Thymus (tissue), 11 donors: ENCODE measurements at regions not wholly inside any gene's neighbourhood (a gene's known extent, or its start where the extent isn't known, plus 50 kb on each side); places are given as distances from the start of the nearest gene placed in this dataset.

ENCODE experiments used
- DNase-seq, 9 donors: peaks; one replicate each; pipeline ENCODE4 v3.0.0-alpha.2; 2013; ENCODE audit warnings: low spot score in 9 of 9, low read depth in 6 of 9, missing footprints in 1 of 9
- H3K27ac ChIP-seq, 2 donors: one replicate each; pipeline ENCODE4 v1.5.1; 2013; ENCODE audit warnings: control low read depth in 1 of 2, low read depth in 1 of 2, low read length in 1 of 2, mild to moderate bottlenecking in 1 of 2, moderate library complexity in 1 of 2
- H3K27me3 ChIP-seq, 2 donors: one replicate each; pipeline ENCODE4 v1.5.1; 2013; ENCODE audit warnings: low read length in 1 of 2; ENCODE audit not compliant: control insufficient read depth in 2 of 2, insufficient read depth in 1 of 2
- H3K36me3 ChIP-seq, 2 donors: one replicate each; pipeline ENCODE4 v1.5.1; 2013; ENCODE audit warnings: low read length in 1 of 2, mild to moderate bottlenecking in 1 of 2, moderate library complexity in 1 of 2; ENCODE audit not compliant: control insufficient read depth in 2 of 2, insufficient read depth in 2 of 2
- H3K4me1 ChIP-seq, 2 donors: one replicate each; pipeline ENCODE4 v1.5.1; 2013; ENCODE audit warnings: low read length in 2 of 2; ENCODE audit not compliant: control insufficient read depth in 2 of 2, insufficient read depth in 2 of 2
- H3K4me3 ChIP-seq, 2 donors: one replicate each; pipeline ENCODE4 v1.5.1; 2013; ENCODE audit warnings: low read length in 2 of 2, control low read depth in 1 of 2, mild to moderate bottlenecking in 1 of 2
- H3K9me3 ChIP-seq, 2 donors: one replicate each; pipeline ENCODE4 v1.5.1; 2013; ENCODE audit warnings: low read length in 1 of 2, mild to moderate bottlenecking in 1 of 2; ENCODE audit not compliant: control insufficient read depth in 2 of 2, insufficient read depth in 1 of 2
- WGBS: extraction: QIAGEN DNeasy Blood & Tissue Kit; methylation state at CpG from one replicate; pipeline ENCODE4 v1.1.7; 2013; 5-methylcytosine and 5-hydroxymethylcytosine counted together
- donor health status: healthy.

- 85% methylated on average over 1 of the region's 1 CpG for WGBS
- no peaks in the 10 kb centered on the region for H3K9me3 ChIP-seq
- no peak overlapping the region for H3K27ac ChIP-seq
- H3K4me3 ChIP-seq, result no peak overlapping the region
- H3K4me1 ChIP-seq, result no peaks in the 10 kb centered on the region
- no peaks in the 10 kb centered on the region for H3K36me3 ChIP-seq
- DNase-seq, result no peak
- H3K27me3 ChIP-seq, result no peaks in the 10 kb centered on the region
Observed at GRCh38 chr16:58948244-58948643, 214.1 kb upstream of the GOT2 start.

DNA sequence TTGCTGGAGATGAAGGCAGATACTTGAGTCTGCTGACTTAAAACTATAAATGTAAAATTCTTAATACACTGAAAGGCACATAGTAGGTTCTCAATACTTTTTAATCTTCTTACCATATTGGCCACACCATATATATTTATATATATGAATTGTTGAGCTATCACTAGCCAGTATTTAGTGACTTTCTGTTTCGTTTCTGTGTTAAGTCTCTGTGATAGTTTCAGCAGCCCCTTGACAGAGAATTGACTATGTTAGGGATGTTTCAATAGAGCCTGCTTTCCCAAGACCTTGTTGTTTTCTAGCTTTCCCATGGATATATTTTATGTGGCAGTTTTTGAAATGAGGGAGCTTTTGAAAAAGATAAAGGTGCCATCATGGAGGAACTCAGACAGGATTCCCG, 206.5 kb upstream of the GOT2 start:
- Histone ChIP-seq H3K27ac (no peak overlapping the region), H3K4me3 (no peak overlapping the region), H3K4me1 (no peaks in the 10 kb centered on the region), H3K27me3 (no peaks in the 10 kb centered on the region), H3K36me3 (no peaks in the 10 kb centered on the region), H3K9me3 (no peaks in the 10 kb centered on the region)
- no peak for DNase-seq
- WGBS, result 95% methylated on average over 2 of the region's 2 CpGs

GRCh38 chr16:58938811-58939210, 204.7 kb upstream of the GOT2 start:
- Histone ChIP-seq H3K27ac (no peak overlapping the region), H3K27me3 (no peaks in the 10 kb centered on the region), H3K4me3 (no peak overlapping the region), H3K9me3 (no peaks in the 10 kb centered on the region), H3K4me1 (no peaks in the 10 kb centered on the region), H3K36me3 (no peaks in the 10 kb centered on the region)
- WGBS, result 80% methylated on average over 7 of the region's 7 CpGs
- DNase-seq, result no peak

GRCh38 chr16:58937661-58938060, 203.5 kb upstream of the GOT2 start:
- no peak for DNase-seq
- Histone ChIP-seq H3K4me1 (no peaks in the 10 kb centered on the region), H3K36me3 (no peaks in the 10 kb centered on the region), H3K27ac (no peak overlapping the region), H3K27me3 (no peaks in the 10 kb centered on the region), H3K9me3 (no peaks in the 10 kb centered on the region), H3K4me3 (no peak overlapping the region)
- 62% methylated on average over 5 of the region's 5 CpGs for WGBS

DNA sequence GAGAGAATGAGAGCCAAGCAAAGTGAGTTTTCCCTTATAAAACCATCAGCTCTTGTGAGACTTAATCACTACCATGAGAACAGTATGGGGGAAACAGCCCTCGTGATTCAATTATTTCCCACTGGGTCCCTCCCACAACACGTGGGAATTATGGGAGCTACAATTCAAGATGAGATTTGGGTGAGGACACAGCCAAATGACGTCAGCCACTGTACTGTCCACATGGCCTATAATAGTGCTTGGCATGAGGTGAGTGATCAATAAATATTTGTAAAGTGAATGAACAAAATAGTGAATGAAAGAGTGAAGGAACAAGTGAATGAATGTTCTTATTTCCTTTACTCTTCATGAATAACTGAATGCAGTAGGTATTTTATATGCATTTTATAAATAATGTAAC, 199.1 kb upstream of the GOT2 start:
- H3K9me3 ChIP-seq, result no peaks in the 10 kb centered on the region
- no peaks in the 10 kb centered on the region for H3K4me1 ChIP-seq
- no peaks in the 10 kb centered on the region for H3K36me3 ChIP-seq
- no peaks in the 10 kb centered on the region for H3K27me3 ChIP-seq
- DNase-seq, result no peak
- no peak overlapping the region for H3K4me3 ChIP-seq
- no peak overlapping the region for H3K27ac ChIP-seq
- 91% methylated on average over 3 of the region's 3 CpGs for WGBS

DNA sequence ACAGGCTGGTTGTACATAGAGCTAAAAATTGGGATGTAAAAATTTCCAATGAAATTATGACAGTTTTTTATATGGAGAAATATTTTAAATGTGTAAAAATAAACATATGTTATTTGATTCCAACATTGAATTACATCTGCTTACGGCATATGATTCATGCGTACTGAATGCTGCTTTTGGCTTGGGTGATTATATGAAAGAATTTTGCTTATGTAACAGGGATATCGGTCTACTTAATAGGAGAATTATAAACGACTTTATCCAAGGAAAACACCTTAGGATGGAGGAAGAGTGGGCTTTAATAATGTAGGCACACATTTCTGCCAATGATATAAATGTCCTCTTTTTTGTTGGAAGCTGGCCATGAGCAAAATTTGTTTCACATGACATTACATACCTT, 197.3 kb upstream of the GOT2 start:
- Histone ChIP-seq H3K27me3 (no peaks in the 10 kb centered on the region), H3K4me1 (no peaks in the 10 kb centered on the region), H3K36me3 (no peaks in the 10 kb centered on the region), H3K9me3 (no peaks in the 10 kb centered on the region), H3K4me3 (no peak overlapping the region), H3K27ac (no peak overlapping the region)
- DNase-seq, result no peak
- 81% methylated on average over 4 of the region's 4 CpGs for WGBS

- Histone ChIP-seq H3K36me3 (no peaks in the 10 kb centered on the region), H3K9me3 (no peaks in the 10 kb centered on the region), H3K27me3 (no peaks in the 10 kb centered on the region), H3K27ac (no peak overlapping the region), H3K4me3 (no peak overlapping the region), H3K4me1 (no peaks in the 10 kb centered on the region)
- 97% methylated on average over 2 of the region's 2 CpGs for WGBS
- no peak for DNase-seq
Observed at GRCh38 chr16:58923094-58923493, 189.0 kb upstream of the GOT2 start.

- H3K4me1 ChIP-seq, result no peaks in the 10 kb centered on the region
- H3K27me3 ChIP-seq, result no peaks in the 10 kb centered on the region
- H3K27ac ChIP-seq, result no peak overlapping the region
- DNase-seq, result no peak
- H3K4me3 ChIP-seq, result no peak overlapping the region
- H3K9me3 ChIP-seq, result no peaks in the 10 kb centered on the region
- no peaks in the 10 kb centered on the region for H3K36me3 ChIP-seq
- WGBS, result 98% methylated on average over 4 of the region's 4 CpGs
Observed at GRCh38 chr16:58913456-58913855, 179.3 kb upstream of the GOT2 start.

DNA sequence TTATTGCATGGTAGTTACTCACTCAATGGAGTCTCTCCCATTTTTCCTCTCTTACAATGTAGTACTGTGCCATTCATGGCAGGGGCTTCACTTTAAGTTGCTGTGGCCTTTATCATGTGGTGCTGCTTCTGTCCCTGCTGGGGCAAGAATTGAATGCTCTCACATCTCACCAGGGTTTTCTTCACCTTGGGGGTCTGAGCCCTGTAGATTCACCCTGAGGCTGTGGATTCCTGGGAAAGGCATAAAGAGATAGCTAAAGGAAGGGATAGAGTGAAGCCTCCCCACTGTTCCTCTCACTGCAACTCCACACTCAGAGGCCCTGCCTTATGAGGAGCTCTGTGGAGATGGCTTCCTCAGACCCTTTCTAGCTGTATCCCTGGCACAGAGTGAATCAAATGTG, 178.5 kb upstream of the GOT2 start:
- Histone ChIP-seq H3K4me1 (no peaks in the 10 kb centered on the region), H3K4me3 (no peak overlapping the region), H3K9me3 (no peaks in the 10 kb centered on the region), H3K27ac (no peak overlapping the region), H3K36me3 (no peaks in the 10 kb centered on the region), H3K27me3 (no peaks in the 10 kb centered on the region)
- no peak for DNase-seq

- no peak overlapping the region for H3K4me3 ChIP-seq
- no peak for DNase-seq
- no peaks in the 10 kb centered on the region for H3K36me3 ChIP-seq
- 93% methylated on average over 8 of the region's 8 CpGs for WGBS
- no peak overlapping the region for H3K27ac ChIP-seq
- no peaks in the 10 kb centered on the region for H3K9me3 ChIP-seq
- no peaks in the 10 kb centered on the region for H3K4me1 ChIP-seq
- H3K27me3 ChIP-seq, result no peaks in the 10 kb centered on the region
Observed at GRCh38 chr16:58906981-58907715, 173.0 kb upstream of the GOT2 start.
